GM12801 (cell line): ENCODE measurements at regions not wholly inside any gene's neighbourhood (a gene's known extent, or its start where the extent isn't known, plus 50 kb on each side); places are given as distances from the start of the nearest gene placed in this dataset.

ENCODE experiments used
- TF ChIP-seq, protein P1 (sequence below): IDR thresholded peaks from one replicate; pipeline ENCODE4 v1.5.1; 2011; ENCODE audit warnings: control low read depth; ENCODE audit not compliant: insufficient read length; ENCODE audit errors: extremely low read depth

DNA sequence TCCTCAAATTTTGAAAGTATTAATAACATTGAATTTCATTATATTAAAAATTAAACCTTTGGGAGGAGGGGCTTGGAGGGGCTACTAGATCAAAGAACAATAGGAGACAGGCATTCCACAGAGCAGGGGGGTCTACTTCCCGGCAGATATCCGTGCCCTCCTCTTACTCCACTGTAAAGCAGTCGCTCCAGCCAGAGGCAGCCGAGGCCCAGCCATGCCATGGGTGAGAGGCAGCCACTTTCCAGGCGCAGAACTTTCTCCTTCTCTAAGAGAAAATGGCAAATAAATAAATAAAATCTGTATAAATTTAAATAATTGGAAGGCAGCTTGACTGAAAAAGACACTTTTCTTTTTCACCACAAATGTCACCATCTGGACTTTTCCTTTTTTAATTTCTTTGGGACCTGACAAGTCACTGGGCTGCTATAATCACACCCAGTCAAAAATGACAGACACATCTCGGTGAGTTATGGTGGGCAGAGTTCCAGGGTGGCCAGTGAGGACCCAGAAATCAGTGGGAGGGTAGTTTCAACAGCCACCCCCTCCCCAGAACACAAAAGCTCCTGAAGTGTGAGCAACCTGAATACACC lies 302.2 kb upstream of the SMARCA2 start:
- TF ChIP-seq, protein P1, sequence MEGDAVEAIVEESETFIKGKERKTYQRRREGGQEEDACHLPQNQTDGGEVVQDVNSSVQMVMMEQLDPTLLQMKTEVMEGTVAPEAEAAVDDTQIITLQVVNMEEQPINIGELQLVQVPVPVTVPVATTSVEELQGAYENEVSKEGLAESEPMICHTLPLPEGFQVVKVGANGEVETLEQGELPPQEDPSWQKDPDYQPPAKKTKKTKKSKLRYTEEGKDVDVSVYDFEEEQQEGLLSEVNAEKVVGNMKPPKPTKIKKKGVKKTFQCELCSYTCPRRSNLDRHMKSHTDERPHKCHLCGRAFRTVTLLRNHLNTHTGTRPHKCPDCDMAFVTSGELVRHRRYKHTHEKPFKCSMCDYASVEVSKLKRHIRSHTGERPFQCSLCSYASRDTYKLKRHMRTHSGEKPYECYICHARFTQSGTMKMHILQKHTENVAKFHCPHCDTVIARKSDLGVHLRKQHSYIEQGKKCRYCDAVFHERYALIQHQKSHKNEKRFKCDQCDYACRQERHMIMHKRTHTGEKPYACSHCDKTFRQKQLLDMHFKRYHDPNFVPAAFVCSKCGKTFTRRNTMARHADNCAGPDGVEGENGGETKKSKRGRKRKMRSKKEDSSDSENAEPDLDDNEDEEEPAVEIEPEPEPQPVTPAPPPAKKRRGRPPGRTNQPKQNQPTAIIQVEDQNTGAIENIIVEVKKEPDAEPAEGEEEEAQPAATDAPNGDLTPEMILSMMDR: no peak

DNA sequence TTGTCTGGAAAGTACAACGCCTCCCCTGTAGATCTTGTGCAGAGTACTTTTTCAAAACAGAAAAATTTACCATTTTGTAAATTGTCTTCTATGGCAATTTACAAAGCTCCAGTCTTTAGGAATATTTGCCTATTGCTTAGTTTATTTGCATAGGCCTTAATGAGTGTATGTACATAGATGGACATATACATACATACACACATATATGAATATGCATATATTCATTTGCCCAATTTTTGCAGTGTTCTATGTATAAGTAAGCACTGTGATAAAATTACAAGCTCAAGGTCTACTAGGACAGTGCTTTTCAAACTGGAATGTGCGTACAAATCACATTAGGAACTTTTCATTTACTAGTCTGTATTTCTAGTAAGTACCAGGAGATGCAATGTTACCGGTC lies 301.3 kb upstream of the SMARCA2 start:
- TF ChIP-seq, protein P1: no peak

DNA sequence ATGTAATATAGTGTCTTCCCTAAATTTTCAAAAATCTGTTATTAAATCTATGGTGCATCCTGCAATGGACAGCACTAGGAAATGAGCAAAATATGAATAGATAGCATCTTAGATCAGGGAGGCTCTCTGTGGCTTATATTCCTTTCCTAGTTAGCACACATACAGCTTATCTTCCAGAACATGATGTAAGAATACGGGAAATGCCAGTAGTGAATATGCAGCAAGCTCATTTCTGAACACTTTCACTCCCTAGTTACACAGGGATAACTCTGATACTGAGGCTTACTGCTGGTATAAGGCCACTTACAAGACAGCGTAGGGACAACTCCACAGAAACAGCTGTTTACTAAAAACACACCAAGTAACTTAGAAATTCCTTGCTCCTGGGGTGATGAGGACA lies 297.3 kb upstream of the SMARCA2 start:
- TF ChIP-seq, protein P1: no peak

DNA sequence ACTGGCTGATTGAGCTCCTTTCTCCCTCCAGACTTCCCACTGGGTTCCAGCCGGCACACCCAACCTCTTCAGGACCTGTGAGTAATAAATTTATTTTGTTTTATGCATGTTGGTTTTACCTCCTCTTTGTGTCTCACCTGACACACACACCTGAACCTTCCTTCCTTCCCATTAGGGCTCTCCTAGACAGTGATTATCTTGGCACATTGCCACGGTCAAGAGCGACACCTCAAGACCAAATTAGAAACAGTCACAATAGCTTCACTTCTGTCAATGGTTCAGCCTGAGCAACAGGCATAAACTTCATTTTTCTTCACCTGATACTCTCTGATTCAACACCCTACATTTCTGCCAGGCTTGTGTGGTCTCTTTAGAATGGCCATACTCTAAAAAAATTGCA lies 296.3 kb upstream of the SMARCA2 start:
- TF ChIP-seq, protein P1: no peak

DNA sequence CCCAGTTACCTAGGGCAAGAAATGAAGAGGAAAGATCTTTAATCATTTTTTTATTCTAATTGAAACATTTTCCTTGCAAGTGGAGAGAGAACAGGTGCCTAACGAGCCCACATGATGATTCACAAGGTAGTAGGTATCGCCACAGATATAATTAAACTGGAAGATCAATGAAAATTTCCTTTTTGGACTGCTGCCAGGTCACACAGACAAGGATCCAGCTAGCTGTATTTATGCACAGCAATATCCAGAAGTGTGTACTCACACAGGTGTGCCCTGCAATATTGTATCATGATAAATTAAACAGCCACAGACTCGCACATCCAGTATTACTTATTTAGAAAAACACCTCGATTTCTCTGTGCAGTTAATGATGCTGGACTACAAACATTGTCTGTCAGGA lies 294.0 kb upstream of the SMARCA2 start:
- TF ChIP-seq, protein P1: no peak

DNA sequence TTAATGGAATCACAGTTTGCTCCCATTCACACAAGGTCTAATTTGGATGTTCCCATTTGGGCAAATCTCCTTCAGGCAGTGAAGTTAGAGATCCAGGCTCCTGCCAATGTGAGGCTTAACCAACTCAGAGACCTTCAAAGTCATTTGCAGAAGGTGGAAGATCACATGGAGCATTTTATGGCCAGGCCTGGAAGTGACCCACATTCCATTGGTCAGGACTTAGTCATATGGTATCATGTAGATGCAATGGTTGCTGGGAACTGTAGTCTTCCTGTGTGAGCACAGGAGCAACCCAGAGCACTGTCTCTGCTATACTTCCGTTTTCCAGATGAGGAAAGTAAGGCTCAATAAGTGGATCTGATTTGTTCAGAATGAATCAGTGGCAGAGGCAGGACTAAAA lies 292.7 kb upstream of the SMARCA2 start:
- TF ChIP-seq, protein P1: no peak

DNA sequence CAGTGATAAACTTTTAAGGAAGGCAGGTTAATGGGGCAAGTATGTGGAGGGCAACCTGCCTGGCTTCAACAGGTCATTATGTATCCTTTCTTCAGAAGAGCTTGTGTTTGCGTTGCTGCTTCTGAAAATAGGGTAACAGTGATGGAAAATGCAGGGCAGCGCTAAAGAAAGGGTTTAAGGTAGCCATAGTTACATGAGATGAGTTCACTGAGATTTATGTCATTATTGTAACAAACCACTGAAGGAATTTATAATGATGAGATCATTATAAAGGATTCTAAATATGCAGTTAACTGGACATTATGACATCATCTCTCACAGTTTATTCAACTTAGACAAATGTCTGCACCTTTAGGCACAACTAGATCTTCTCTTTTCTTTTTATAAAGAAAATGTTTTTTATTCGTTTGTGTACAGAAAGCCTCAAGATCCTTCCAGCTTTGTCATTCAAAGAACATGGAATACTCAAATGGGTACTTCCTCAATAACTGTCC lies 291.6 kb upstream of the SMARCA2 start:
- TF ChIP-seq, protein P1: no peak
